GM23338 (cell line): ENCODE measurements at regions not wholly inside any gene's neighbourhood (a gene's known extent, or its start where the extent isn't known, plus 50 kb on each side); places are given as distances from the start of the nearest gene placed in this dataset.
"Not testable (repeated sequence)": the region's sequence is repeated elsewhere in the genome, so short reads cannot be mapped to it uniquely, and the experiment has no call there.

ENCODE experiments used
- ATAC-seq: fragments of 200-7000 bp; cut with Tn5 transposase; 3 replicates; pipeline ENCODE4 v1.9.1; 2020
- DNase-seq: peaks from one replicate; pipeline ENCODE4 v3.0.0-alpha.2; 2015; ENCODE audit warnings: low spot score
- H2AFZ ChIP-seq: fragments of 200-600 bp; sonication (generic); 2 replicates; pipeline ENCODE4 v1.8.0; 2016; ENCODE audit warnings: antibody characterized with exemption, mild to moderate bottlenecking, moderate library complexity
- H3F3A ChIP-seq: fragments of 200-600 bp; sonication (generic); replicated peaks from 2 replicates; pipeline ENCODE4 v1.8.0; 2017; ENCODE audit warnings: antibody characterized with exemption, mixed run types, low read depth
- H3K27ac ChIP-seq: fragments of 200-600 bp; sonication (generic); 2 replicates; pipeline ENCODE4 v1.6.1; 2016; ENCODE audit warnings: low read depth
- H3K27me3 ChIP-seq: fragments of 200-600 bp; sonication (generic); 2 replicates; pipeline ENCODE4 v1.8.0; 2016; ENCODE audit warnings: mild to moderate bottlenecking, mixed run types, moderate library complexity; ENCODE audit not compliant: insufficient read depth
- H3K36me3 ChIP-seq: fragments of 200-600 bp; sonication (generic); 2 replicates; pipeline ENCODE4 v1.8.0; 2016; ENCODE audit warnings: mild to moderate bottlenecking; ENCODE audit not compliant: insufficient read depth
- H3K4me1 ChIP-seq: fragments of 200-600 bp; sonication (generic); 2 replicates; pipeline ENCODE4 v1.8.0; 2016; ENCODE audit warnings: mild to moderate bottlenecking, moderate library complexity; ENCODE audit not compliant: insufficient read depth
- H3K4me2 ChIP-seq: fragments of 200-600 bp; sonication (generic); 2 replicates; pipeline ENCODE4 v1.7.1; 2017; ENCODE audit warnings: mixed run types
- H3K4me3 ChIP-seq: fragments of 200-600 bp; sonication (generic); 2 replicates; pipeline ENCODE4 v1.6.1; 2016; ENCODE audit warnings: mixed run types
- H3K79me2 ChIP-seq: fragments of 200-600 bp; sonication (generic); replicated peaks from 2 replicates; pipeline ENCODE4 v1.8.0; 2017; ENCODE audit warnings: mild to moderate bottlenecking; ENCODE audit not compliant: insufficient read depth
- H3K9me2 ChIP-seq: fragments of 200-600 bp; sonication (generic); 2 replicates; pipeline ENCODE4 v1.8.0; 2017; ENCODE audit not compliant: insufficient read depth
- H4K20me1 ChIP-seq: fragments of 200-600 bp; sonication (generic); replicated peaks from 2 replicates; pipeline ENCODE4 v1.8.0; 2017; ENCODE audit warnings: mild to moderate bottlenecking; ENCODE audit not compliant: insufficient read depth
- H3K27ac Mint-ChIP-seq: 2 replicates; pipeline ENCODE4 v1.8.0; 2020; ENCODE audit warnings: inconsistent platforms, mild to moderate bottlenecking, moderate library complexity, mixed read lengths
- H3K27me3 Mint-ChIP-seq: 3 replicates; pipeline ENCODE4 v1.8.0; 2022; ENCODE audit warnings: low read depth, mild to moderate bottlenecking, moderate library complexity, mixed read lengths, inconsistent platforms; ENCODE audit not compliant: insufficient read depth, poor library complexity
- H3K36me3 Mint-ChIP-seq: 3 replicates; pipeline ENCODE4 v1.8.0; 2021; ENCODE audit warnings: low read depth, mild to moderate bottlenecking, inconsistent platforms, moderate library complexity, mixed read lengths
- H3K4me1 Mint-ChIP-seq: 3 replicates; pipeline ENCODE4 v1.8.0; 2020; ENCODE audit warnings: mild to moderate bottlenecking, inconsistent platforms, mixed read lengths
- H3K4me3 Mint-ChIP-seq: 3 replicates; pipeline ENCODE4 v1.8.0; 2021; ENCODE audit warnings: moderate library complexity, mild to moderate bottlenecking, inconsistent platforms, mixed read lengths
- H3K9me3 Mint-ChIP-seq: 3 replicates; pipeline ENCODE4 v1.8.0; 2020; ENCODE audit warnings: moderate library complexity, mild to moderate bottlenecking, inconsistent platforms, mixed read lengths

DNA sequence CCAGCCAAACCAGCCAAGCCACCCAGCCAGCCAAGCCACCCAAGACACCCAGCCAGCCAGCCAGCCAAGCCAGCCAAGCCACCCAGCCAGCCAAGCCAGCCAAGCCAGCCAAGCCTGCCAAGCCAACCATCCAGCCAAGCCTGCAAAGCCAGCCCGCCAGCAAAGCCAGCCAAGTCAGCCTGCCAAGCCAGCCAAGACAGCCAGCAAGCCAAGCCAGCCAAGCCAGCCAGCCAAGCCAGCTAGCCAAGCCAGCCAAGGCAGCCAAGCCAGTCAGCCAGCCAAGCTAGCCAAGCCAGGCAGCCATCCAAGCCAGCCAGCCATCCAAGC lies 331.7 kb upstream of the PLGLB2 start:
- not testable (repeated sequence) for H3F3A ChIP-seq, H3K27ac Mint-ChIP-seq, H3K27me3 ChIP-seq, H3K27me3 Mint-ChIP-seq, H3K36me3 ChIP-seq, H3K4me3 ChIP-seq, H2AFZ ChIP-seq, H3K4me1 ChIP-seq, DNase-seq, H3K9me3 Mint-ChIP-seq, H3K4me2 ChIP-seq, H3K36me3 Mint-ChIP-seq, H3K79me2 ChIP-seq, ATAC-seq, H3K27ac ChIP-seq, H4K20me1 ChIP-seq, H3K4me1 Mint-ChIP-seq, H3K9me2 ChIP-seq, H3K4me3 Mint-ChIP-seq

DNA sequence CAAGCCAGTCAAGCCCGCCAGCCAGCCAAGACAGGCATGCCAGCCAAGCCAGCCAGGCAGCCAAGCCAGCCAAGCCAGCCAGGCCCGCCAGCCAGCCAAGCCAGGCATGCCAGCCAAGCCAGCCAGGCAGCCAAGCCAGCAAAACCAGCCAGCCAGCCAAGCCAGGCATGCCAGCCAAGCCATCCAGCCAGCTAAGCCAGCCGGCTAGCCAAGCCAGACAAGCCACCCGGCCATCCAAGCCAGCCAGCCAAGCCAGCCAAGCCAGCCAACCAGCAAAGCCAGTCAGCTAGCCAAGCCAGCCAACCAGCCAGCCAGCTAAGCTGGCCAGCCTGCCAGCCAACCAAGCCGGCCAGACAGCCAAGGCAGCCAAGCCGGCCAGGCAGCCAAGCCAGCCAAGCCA lies 330.7 kb upstream of the PLGLB2 start:
- not testable (repeated sequence) for H3K4me3 ChIP-seq, H3K27ac Mint-ChIP-seq, H2AFZ ChIP-seq, H3K79me2 ChIP-seq, ATAC-seq, H3K27me3 Mint-ChIP-seq, H3K9me3 Mint-ChIP-seq, H3K4me1 Mint-ChIP-seq, H3K4me1 ChIP-seq, H3K36me3 Mint-ChIP-seq, H3K27me3 ChIP-seq, H3K36me3 ChIP-seq, H3F3A ChIP-seq, H3K4me3 Mint-ChIP-seq, DNase-seq, H4K20me1 ChIP-seq, H3K4me2 ChIP-seq, H3K9me2 ChIP-seq, H3K27ac ChIP-seq

DNA sequence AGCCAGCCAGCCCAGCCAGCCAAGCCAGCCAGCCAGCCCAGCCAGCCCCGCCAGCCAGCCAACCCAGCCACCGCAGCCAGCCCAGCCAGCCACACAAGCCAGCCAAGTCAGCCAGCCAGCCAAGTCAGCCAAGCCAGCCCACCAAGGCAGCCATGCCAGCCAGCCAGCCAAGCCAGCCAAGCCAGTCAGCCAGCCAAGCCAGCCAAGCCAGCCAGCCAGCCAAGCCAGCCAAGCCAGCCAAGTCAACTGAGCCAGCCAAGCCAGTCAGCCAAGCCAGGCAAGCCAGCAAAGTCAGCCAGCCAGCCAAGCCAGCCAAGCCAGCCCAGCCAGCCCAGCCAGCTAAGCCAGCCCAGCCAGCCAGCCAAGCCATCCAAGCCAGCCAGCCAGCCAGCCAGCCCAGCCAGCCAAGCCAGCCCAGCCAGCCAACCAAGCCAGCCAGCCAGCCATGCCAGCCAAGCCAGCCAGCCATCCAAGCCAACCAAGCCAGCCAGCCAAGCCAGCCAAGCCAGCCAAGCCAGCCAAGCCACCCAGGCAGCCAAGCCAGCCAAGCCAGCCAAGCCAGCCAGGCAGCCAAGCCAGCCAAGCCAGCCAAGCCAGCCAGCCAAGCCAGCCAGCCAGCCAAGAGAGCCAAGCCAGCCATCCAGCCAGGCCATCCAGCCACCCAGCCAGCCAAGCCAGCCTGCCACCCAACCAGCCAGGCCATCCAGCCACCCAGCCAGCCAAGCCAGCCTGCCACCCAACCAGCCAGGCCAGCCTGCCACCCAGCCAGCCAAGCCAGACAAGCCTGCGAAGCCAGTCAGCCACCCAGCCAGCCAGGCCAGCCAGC lies 329.9 kb upstream of the PLGLB2 start:
- not testable (repeated sequence) for H4K20me1 ChIP-seq, H3K9me2 ChIP-seq, DNase-seq, H3K4me2 ChIP-seq, H3K4me1 Mint-ChIP-seq, H3K79me2 ChIP-seq, H3K4me1 ChIP-seq, H3K36me3 ChIP-seq, H3K4me3 Mint-ChIP-seq, H3F3A ChIP-seq, H3K27ac ChIP-seq, H3K36me3 Mint-ChIP-seq, H3K27ac Mint-ChIP-seq, H3K4me3 ChIP-seq, ATAC-seq, H3K27me3 Mint-ChIP-seq, H3K27me3 ChIP-seq, H3K9me3 Mint-ChIP-seq, H2AFZ ChIP-seq

DNA sequence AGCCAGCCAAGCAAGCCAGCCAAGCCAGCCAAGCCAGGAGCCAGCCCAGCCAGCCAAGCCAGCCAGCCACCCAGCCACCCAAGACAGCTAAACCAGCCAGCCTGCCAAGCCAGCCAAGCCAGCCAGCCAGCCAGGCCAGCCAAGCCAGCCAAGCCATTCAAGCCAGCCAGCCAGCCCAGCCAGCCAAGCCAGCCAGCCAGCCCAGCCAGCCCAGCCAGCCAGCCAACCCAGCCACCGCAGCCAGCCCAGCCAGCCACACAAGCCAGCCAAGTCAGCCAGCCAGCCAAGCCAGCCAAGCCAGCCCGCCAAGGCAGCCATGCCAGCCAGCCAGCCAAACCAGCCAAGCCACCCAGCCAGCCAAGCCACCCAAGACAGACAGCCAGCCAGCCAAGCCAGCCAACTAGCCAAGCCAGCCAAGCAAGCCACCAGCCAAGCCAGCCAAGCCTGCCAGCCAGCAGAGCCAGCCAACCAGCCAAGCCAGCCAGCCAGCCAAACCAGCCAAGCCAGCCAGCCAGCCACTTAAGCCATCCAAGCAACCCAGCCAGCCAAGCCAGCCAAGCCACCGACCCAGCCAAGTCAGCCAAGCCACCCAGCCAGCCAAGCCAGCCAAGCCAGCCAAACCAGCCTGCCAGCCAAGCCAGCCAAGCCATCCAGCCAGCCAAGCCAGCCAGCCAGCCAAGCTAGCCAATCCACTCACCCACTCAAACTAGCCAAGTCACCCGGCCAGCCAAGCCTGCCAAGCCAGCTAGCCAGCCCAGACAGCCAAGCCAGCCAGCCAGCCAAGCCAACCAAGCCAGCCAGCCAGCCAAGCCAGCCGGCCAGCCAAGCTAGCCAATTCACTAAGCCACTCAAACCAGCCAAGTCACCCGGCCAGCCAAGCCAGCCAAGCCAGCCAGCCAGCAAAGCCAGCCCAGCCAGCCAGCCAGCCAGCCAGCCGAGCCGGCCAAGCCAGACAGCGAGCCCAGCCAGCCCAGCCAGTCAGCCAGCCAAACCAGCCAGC lies 328.8 kb upstream of the PLGLB2 start:
- not testable (repeated sequence) for H3K4me1 Mint-ChIP-seq, H3K79me2 ChIP-seq, H3K27me3 ChIP-seq, H3K4me1 ChIP-seq, H3K9me2 ChIP-seq, H3K4me3 Mint-ChIP-seq, H3K27me3 Mint-ChIP-seq, H3K4me2 ChIP-seq, H3F3A ChIP-seq, ATAC-seq, H2AFZ ChIP-seq, H3K36me3 ChIP-seq, DNase-seq, H3K4me3 ChIP-seq, H3K27ac Mint-ChIP-seq, H3K9me3 Mint-ChIP-seq, H3K27ac ChIP-seq, H3K36me3 Mint-ChIP-seq, H4K20me1 ChIP-seq

DNA sequence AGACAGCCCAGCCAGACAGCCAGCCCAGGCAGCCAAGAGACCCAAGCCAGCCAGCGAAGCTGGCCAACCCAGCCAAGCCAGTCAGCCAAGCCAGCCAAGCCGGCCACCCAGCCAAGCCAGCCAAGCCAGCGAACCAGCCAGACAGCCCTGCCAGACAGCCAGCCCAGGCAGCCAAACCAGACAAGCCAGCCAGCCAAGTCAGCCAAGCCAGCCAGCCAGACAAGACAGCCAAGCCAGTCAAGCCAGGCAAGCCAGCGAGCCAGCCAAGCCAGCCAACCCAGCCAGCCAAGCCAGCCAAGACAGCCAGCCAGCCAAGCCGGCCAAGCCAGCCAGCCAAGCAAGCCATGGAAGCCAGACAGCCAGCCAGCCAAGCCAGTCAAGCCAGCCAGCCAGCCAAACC lies 327.9 kb upstream of the PLGLB2 start:
- H3K27ac ChIP-seq, H3K4me1 Mint-ChIP-seq, H3K9me3 Mint-ChIP-seq, H3K9me2 ChIP-seq, H3K4me3 ChIP-seq, H3K36me3 Mint-ChIP-seq, H3K27me3 ChIP-seq, H3K36me3 ChIP-seq, H3K4me3 Mint-ChIP-seq, H4K20me1 ChIP-seq, H3K27ac Mint-ChIP-seq, H3K4me2 ChIP-seq, H3K4me1 ChIP-seq, DNase-seq, H3K27me3 Mint-ChIP-seq, H3K79me2 ChIP-seq, H2AFZ ChIP-seq, H3F3A ChIP-seq, ATAC-seq: not testable (repeated sequence)

DNA sequence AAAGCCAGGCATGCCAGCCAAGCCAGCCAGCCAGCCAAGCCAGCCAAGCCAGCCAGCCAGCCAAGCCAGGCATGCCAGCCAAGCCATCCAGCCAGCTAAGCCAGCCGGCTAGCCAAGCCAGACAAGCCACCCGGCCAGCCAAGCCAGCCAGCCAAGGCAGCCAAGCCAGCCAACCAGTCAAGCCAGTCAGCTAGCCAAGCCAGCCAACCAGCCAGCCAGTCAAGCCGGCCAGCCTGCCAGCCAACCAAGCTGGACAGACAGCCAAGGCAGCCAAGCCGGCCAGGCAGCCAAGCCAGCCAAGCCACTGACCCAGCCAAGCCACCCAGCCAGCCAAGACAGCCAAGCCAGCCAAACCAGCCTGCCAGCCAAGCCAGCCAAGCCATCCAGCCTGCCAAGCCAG lies 326.9 kb upstream of the PLGLB2 start:
- not testable (repeated sequence) for H3K36me3 Mint-ChIP-seq, H3K79me2 ChIP-seq, H3K9me2 ChIP-seq, ATAC-seq, DNase-seq, H3F3A ChIP-seq, H3K4me3 Mint-ChIP-seq, H4K20me1 ChIP-seq, H3K4me3 ChIP-seq, H3K4me2 ChIP-seq, H3K9me3 Mint-ChIP-seq, H3K27me3 ChIP-seq, H3K4me1 Mint-ChIP-seq, H3K27me3 Mint-ChIP-seq, H3K4me1 ChIP-seq, H2AFZ ChIP-seq, H3K27ac ChIP-seq, H3K36me3 ChIP-seq, H3K27ac Mint-ChIP-seq
